Glomerular visceral epithelial cell (primary cell): ENCODE measurements at regions not wholly inside any gene's neighbourhood (a gene's known extent, or its start where the extent isn't known, plus 50 kb on each side); places are given as distances from the start of the nearest gene placed in this dataset.
"Not testable (repeated sequence)": the region's sequence is repeated elsewhere in the genome, so short reads cannot be mapped to it uniquely, and the experiment has no call there.

Source experiments
- DNase-seq: peaks from one replicate; pipeline ENCODE4 v3.0.0-alpha.2; 2016; ENCODE audit errors: extremely low spot score

DNA sequence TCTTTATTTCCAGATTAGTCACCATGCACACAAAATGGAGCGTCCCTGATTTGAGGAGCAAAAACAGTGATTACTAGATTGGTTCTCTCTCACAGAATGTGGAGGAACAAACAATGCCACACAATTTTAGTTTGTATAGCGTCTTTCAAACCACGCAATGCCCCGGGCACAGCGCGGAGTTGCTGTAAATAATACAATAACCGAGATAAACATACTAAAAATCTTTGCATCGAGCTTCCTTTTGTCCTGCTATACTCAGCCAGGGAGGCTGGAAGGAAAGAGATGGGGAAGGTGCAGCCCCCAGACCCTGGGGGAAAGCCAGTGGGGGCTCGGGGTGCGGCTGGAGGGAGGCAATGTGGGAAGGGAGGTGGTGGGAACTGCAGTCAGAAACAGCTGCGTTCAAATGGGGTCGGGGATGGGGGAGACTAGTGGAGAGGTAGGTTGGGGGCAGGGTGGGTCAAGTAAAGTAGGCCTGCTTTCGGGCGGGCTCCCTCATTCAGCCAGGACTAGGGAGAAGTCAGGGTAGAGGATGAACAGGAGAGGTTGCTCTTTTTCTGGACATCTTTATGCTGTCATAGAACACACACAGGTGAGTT lies 366.3 kb downstream of the RPS6KC1 start:
- no peak for DNase-seq

DNA sequence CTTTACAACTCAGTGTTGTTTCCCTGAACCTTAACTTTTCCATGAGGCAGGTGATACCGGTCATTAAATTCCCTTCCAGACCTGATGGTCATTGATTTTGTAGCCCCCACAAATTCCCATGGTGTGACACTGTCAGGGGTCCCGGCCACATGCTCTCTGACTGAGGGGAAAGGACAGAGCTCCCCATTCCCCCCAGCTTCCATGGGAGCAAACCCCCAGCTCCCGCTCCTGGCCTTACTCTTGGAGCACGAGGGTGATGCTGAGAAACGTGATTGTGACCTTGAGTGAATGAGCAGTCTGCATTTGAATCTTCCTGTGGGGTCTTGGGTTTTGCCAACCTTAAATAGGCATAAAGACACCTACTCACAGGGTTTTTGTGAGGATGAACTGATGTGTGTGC lies 366.8 kb downstream of the RPS6KC1 start:
- DNase-seq: no peak

DNA sequence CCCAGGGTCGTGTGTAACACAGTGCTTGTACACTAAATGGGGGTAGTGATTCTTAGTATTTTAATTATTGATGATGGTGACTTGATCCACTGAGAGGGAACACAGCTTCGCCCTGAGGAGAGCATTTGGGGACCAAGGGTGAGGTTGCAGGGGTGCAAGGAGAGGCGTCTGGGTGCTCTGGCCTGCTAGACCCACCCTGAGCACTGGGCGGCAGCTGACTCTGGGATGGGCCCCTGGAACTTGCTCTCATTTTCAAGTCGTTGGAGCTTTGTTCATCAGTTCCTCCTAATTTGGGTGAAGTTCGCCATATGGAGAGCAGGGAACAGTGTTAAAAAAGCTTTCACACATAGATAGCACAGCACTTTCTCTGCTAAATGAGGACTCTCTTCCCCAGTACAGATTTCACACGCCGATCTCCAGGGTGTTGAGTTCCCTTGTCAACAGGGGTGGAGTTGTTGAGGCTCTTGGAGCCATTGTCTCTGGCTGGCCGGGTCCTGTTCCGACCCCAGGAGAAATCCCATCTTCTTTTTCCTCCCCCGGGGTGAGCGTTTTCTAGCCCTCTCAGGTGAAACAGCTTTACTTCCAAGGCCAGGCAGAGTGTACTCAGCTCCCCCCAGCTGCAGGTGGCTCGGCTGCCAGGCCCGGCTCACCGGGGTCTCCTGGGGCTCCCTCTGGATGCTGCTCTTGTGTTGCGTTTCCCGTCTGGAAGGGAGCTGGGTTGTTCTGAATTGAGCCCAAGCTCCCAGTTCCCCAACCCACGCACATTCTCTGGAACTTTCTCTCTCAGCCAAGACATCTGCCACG lies 367.4 kb downstream of the RPS6KC1 start:
- DNase-seq: no peak

DNA sequence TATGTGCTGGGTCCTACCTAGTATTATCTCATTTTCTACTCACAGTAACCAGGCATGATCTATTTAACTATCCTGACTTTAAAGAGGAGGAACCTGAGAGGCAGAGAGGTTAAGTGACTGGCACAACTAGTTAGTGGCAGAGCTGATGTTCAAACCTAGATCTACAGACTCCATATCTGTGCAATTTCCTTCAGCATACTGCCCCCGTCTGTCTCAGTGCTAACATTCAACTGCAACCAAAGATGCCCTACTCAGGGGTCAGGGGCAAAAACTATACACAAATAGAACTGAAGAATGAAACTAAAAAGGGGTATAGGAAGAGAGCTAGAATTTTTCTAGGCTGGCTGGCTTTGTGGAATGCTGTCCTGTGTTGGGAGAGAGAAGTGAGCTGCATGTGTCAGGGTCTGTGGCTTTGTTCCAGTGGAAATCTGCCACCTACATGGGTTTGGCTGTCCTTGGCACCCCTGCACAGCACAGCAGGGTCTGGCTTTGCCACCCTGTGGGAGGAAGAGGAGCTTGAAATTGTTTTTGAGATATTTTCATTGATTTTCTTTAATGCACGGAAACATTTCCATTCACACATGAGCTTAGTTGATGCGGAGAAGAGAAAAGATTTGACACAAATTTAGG lies 368.5 kb downstream of the RPS6KC1 start:
- DNase-seq: peak; percentile 32

DNA sequence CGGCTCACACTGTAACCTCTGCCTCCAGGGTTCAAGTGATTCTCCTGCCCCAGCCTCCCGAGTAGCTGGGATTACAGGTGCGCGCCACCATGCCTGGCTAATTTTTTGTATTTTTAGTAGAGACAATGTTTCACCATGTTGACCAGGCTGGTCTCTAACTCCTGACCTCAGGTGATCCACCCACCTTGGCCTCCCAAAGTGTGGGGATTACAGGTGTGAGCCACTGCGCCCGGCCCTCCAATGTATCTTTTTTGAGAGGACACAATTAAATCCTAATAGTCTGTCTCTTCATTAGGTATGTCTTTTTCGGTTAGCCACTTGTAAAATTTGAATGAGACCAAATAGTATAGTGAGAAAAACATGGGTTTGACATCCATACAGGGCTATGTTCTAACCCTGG lies 370.1 kb downstream of the RPS6KC1 start:
- DNase-seq: not testable (repeated sequence)

DNA sequence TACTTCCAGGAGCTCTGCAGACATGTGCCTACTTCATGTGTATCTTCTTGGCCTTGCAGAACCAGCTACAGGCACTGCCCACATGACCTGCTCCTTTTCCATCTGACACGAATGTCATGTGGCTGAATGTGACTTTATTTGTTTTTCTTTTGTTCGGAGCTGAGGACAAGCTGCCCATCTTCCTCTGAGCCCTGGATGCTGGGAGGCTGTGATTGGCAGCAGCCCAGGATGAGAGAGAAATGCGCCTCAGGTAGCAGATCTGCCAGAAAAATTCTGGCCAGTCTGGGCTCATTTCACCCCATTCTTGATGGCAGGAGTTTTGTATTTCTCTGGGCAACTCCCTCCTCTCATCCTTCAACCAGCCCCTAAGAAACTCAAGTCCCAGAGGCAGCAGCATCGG lies 372.0 kb downstream of the RPS6KC1 start:
- no peak for DNase-seq

DNA sequence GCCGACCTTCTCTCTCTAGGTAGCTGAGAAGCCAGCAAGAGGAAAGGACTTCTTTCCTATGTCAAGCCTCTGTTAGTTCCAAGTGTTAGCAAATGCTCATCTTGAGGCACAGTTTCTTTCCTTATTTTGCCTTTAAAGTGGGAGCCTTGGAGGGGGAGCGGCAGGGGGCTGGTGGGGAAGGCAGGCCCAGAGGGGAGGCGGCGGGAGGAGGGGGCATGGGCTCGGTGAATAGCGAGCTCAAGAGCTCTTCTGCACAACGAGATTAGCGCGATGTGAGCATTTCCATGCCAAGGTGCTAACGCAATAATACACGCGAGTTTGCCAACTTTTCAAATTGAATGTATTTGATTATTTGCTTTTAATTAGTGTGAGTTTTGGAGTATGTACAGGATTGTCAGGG lies 372.6 kb downstream of the RPS6KC1 start:
- no peak for DNase-seq

DNA sequence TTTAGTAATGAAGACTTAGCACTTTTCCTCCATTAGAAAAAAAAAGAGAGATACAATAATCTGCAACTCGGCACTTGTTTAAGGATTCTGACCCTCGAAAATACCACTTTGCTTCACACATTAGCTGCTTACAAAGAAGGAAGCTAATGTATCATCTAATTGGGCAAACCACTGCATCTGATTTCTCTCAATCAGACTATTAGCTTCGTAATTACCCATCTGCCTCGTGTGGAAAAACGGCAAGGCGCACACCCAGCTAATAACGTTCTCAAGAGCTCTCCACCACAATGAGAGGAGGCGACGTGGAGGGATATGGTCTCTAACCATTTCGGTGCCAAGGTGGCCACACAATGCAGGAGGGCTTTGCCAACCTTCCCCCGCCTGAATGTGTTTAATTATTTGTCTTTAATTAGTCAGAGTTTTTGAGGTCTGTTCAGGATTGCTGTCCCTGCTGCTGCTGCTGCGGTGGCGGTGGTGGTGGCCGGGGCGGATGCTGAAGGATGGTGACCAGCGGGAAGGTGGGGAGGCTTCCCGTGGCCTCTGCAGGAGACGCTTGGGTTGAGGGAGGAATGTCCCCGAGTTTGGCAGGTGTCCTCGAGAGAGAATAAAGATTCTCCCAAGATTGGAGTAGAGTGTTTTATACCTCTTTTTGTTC lies 374.5 kb downstream of the RPS6KC1 start:
- DNase-seq: no peak

DNA sequence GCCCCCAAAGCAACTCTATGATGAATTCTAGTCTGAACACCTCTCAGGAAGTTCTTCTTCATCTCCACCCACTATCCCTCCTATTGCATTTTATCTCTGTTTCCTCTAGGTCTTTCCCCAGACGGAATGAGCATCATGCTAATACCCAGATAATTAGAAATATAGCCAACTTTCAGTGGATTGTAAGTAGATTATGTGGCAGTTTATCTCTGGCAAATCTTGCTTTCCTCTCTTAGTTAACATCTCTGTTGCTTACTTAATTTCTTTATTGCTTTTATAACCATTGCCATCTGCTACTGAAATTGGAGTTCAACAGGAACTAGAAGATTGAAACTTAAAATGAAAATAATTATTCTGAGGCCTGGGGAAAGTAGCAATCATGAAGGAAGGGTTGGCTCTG lies 378.6 kb downstream of the RPS6KC1 start:
- no peak for DNase-seq

DNA sequence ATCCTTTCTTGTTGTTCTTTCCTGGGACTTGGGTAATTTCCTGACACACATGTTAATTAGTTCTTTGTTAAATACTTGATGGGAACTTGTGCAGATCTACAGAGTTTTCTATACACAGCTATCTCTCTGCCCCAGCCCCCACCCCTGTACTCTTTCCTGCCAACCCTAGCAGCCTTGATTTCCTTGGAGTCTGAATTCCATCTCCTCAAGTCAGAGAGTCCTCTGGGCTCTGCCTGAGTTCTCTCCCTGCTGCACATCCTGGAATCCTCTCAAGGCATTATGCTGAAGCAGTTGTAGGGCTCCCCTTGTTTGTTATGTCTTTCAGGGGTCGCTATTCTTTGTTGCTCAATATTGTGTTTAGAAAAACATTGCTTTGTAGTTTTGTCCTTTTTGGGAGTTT lies 384.7 kb downstream of the RPS6KC1 start:
- no peak for DNase-seq

DNA sequence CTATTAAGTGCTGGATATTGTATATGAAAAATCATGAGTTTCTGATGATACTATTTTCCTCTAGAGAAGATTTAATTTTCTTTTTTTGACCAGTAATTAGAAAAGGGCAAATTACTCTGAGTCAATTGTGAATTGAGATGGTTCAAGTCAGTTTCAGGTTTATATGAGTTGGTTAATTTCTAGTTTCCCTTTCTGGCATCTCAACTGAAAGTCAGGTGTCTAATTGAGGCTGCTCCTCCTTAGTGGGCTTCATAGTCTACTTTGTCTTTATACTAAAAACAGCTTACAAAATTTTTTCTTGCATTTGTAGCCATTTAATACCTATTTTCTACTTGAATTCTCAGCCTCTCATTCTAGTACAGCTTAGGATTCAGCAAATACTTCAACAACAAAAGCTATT lies 387.3 kb downstream of the RPS6KC1 start:
- no peak for DNase-seq

DNA sequence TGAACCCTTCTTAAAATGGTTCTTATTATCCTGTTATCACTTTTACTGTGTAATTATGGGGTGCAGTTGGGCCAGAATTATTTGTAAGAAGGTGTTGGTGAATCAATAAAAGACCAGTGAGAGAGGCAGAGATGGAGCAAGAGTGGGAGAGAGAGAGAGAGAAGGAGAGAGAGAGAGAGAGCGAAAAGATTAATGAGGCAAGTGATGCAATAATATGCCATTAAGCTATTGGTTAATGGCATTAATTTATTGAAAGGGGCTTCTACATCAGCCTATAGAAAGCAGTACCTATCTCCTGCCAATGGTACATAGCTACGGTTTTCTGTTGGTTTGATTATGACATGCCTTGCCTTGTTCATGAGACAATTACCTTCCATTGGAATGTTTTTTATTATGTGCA lies 388.7 kb downstream of the RPS6KC1 start:
- no peak for DNase-seq

DNA sequence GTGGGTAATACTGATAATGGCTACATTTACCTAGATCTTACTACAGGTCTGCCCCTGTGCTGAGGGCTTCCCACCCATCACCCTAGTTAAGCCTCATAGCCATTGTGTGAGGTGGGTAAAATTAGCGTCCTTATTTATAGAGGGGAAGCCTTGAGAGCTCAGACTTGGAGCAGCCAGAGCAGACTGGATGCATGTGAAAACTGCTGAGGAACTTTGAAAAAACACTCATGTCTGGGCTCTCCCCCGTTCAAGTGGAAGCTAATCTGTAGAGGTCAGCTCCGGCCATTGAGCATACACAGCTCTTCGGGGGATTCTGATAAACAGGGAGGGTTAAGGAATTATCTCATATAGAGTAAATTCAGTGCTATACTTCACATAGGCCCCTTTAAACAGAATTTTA lies 389.7 kb downstream of the RPS6KC1 start:
- no peak for DNase-seq

DNA sequence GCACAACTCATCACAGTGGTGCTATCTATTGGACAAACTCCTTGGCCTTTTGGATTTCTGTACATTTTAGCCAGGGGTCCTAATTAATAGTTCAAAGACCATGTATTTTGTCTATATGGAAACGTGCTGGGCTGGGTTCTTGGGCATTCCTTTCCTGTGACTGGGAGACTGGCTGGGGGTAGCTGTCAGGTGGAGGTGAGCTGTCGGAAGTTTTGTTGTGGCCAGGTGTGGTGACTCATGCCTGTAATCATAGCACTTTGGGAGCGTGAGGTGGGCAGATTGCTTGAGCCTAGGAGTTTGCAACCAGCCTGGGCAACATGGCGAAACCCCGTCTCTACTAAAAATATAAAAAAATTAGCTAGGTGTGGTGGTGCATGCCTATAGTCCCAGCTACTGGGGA lies 392.4 kb downstream of the RPS6KC1 start:
- no peak for DNase-seq

DNA sequence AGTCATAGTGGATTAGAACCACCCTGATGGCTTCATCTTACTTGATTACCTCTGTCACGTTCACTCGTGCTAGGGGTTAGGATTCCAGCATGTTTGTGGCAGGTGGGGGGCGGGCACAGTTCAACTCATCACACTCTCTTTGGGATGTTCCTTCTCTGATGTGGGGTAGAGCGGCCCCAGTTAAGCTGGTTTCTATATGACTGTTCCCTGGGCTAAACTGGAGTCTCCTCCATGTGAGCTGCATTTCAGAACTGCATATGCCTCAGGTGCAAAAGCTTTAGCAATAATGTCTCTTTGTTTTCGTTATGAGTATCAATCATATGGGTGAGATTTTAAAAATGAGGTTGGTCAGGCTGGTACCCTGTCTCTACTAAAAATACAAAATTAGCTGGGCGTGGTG lies 393.2 kb downstream of the RPS6KC1 start:
- DNase-seq: no peak

DNA sequence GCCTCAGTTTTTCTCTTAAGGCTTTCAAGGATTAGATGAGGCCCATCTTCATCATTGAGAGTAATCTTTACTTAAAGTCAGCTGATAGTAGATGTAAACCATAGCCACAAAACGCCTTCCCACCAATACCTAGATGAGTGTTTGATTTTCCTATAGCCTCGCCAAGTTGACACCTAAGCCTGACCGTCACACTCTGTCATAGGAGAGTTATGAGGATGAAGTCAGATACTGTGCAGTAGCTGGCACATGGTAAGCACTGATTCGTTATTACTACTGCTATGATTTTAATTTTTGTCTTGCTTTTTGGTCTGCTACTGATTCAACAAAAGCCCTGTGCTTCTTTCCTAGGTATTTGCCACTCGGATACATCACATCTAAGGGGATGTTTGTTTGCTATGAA lies 395.5 kb downstream of the RPS6KC1 start:
- DNase-seq: no peak

DNA sequence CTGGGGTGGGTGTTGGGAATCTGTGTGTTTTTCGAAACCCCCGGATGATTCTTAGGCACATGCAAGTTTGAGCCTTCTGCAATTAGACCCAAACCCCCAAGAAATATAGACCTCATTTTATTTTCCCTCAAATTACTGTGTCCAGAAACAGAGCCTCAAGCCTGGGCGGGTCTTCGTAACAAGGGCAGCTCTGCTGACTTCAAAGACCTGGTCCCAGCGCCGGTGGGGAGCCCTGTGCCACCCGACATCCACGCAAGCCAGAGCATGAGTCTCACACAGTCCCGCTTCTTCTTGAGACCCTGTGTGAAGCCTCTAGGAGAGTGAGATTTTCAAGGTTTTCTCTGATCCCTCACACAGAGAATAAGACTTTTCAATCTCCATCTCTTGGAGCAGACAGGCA lies 397.3 kb downstream of the RPS6KC1 start:
- DNase-seq: no peak

DNA sequence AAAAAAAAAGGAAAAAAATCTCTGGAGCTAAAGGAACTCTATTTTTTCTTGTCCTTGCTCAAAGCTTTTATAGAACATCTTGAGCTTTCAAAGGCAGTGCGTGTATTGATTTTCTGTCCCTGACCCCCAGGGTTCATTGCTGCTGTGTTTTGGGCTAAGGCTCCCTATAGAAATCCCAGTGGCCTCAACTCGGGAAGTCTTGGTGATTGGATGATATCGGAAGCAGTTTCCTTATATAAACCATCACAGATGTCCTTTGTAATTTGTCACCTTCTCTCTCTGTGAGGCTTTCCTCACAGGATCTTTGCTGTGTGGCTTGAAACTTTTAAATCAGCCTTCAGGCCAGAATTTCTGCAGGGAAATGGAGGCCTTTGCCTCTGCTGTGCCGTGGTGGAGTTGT lies 397.7 kb downstream of the RPS6KC1 start:
- no peak for DNase-seq

DNA sequence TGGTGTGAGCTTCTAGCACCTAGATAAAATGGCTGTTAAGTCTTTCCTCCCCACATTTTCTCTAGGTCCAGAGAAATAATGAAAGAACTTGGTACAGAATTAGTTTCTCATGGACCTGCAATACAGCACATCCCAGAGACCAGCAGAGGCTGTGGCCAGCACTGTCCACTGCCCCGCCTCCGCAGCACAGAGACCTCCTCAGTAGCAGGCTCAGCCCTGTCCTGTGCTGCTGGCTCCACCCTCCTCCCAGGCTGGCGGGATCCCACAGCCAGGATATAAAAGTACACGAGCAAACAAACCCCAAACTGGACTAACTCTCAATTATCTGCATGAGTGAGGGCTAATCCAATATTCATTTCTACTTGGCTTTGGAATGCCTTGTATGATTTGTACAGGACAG lies 401.5 kb downstream of the RPS6KC1 start:
- DNase-seq: no peak

DNA sequence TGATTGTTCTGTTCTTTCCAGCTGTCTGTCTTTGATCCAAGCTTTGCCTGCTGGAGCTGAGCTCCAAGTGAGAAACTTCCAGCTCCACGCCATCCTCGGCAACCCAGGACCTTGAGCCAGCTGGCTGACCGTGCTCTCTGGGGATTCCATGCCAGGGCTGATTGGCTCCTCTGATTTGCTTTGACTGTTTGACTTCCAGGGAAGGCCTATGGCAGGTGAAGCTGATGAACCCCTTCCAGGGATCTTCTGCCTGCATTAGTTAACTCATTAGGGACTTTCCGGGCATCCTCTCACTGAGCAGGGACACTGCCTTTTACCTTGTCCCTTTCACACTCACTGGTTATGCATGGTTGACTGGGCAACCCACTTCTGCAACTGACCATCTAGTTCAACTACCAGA lies 406.1 kb downstream of the RPS6KC1 start:
- no peak for DNase-seq

DNA sequence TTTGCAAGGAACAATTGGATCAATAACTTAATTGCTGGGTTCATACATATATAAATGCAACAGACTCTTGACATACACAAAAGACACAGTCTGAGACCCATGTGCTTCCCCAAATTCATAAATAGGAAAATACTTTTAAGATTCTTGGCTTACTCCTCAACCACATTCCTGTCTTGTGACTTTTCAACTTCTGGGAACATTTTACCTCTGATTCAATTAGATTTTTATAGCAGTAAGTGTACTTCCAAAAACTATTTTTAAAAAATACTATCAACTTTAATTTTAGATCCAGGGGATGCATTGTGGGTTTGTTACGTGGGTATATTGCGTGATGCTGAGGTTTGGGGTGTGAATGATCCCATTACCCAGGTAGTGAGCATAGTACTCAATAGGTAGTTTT lies 406.7 kb downstream of the RPS6KC1 start:
- DNase-seq: no peak

DNA sequence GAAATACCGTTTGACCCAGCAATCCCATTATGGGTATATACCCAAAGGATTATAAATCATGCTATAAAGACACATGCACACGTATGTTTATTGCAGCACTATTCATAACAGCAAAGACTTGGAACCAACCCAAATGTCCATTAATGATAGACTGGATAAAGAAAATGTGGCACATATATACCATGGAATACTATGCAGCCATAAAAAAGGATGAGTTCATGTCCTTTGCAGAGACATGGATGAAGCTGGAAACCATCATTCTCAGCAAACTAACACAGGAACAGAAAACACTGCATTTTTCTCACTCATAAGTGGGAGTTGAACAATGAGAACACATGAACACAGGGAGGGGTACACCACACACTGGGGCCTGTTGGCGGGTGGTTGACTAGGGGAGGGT lies 411.3 kb downstream of the RPS6KC1 start:
- not testable (repeated sequence) for DNase-seq
